Activated B cell treated with CpG ODN at 0.5 μM for 24 hours (primary cell): ENCODE measurements at regions not wholly inside any gene's neighbourhood (a gene's known extent, or its start where the extent isn't known, plus 50 kb on each side); places are given as distances from the start of the nearest gene placed in this dataset.

Source experiments
- ATAC-seq: fragments of 200-7000 bp; cut with Tn5 transposase; one replicate; pipeline ENCODE4 v1.10.0; 2021; ENCODE audit warnings: low read depth, mild to moderate bottlenecking, moderate library complexity
- CTCF ChIA-PET: fragments of 350-600 bp; sonication (Branson Sonifier 250); formaldehyde crosslinking; loops from one replicate; lab custom pipeline; 2021; ENCODE audit warnings: antibody characterized with exemption; lab: Charles Lee
- POLR2A ChIA-PET: fragments of 350-600 bp; sonication (Branson Sonifier 250); formaldehyde crosslinking; loops from one replicate; lab custom pipeline; 2021; ENCODE audit warnings: antibody characterized with exemption; lab: Charles Lee
- DNase-seq: peaks from one replicate; pipeline ENCODE4 v3.0.0; 2022
- H3K27ac Mint-ChIP-seq: one replicate; pipeline ENCODE4 v1.8.0; 2020; ENCODE audit warnings: mixed read lengths
- H3K27me3 Mint-ChIP-seq: one replicate; pipeline ENCODE4 v1.8.0; 2021; ENCODE audit warnings: mixed read lengths
- H3K36me3 Mint-ChIP-seq: one replicate; pipeline ENCODE4 v1.8.0; 2021; ENCODE audit warnings: low read depth, mixed read lengths
- H3K4me1 Mint-ChIP-seq: one replicate; pipeline ENCODE4 v1.8.0; 2021; ENCODE audit warnings: mixed read lengths
- H3K4me3 Mint-ChIP-seq: one replicate; pipeline ENCODE4 v1.8.0; 2020; ENCODE audit warnings: mild to moderate bottlenecking, mixed read lengths
- H3K9me3 Mint-ChIP-seq: one replicate; pipeline ENCODE4 v1.8.0; 2020; ENCODE audit warnings: mixed read lengths
- intact Hi-C: fragments of 100-400 bp; cut with micrococcal nuclease; formaldehyde crosslinking; loops from one replicate; pipeline ENCODE4 v1.15.1; 2024
- TF ChIP-seq, protein P1 (sequence below): fragments of 200-600 bp; IDR thresholded peaks from one replicate; pipeline ENCODE4 v1.8.0; 2022; ENCODE audit warnings: antibody characterized with exemption, mild to moderate bottlenecking

DNA sequence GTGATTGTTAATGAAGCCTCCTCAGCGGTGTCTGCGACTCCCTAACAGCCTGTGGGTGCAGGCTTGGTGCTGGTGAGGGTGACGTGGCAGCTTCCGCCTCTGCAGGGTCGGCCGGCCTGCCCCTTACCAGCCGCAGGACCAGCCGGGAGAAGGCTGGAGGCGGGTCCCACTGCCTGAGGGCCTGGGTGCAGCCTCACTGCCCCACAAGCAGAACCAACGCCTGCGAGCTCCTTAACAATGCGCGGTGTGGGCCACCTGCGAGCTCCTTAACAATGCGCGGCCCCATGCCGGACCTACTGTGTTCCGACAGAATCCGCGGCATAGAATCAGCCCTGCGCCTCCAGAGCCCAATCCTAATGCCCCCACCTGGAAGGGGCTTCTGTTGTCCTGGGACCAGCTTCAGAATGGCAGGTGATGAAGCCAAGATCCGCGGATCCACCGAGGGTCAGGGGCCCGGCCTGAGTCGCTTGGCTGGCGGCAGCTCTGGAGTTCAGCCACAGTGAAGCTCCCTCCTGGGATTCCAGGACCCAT is 54.4 kb upstream of the AJAP1 start:
- intact Hi-C loops = no loop called here
- Mint-ChIP-seq H3K27me3 (no peaks in the 10 kb centered on the region), H3K4me3 (no peak overlapping the region), H3K27ac (no peak overlapping the region), H3K36me3 (no peaks in the 10 kb centered on the region), H3K4me1 (no peaks in the 10 kb centered on the region), H3K9me3 (no peaks in the 10 kb centered on the region)
- TF ChIP-seq, protein P1, sequence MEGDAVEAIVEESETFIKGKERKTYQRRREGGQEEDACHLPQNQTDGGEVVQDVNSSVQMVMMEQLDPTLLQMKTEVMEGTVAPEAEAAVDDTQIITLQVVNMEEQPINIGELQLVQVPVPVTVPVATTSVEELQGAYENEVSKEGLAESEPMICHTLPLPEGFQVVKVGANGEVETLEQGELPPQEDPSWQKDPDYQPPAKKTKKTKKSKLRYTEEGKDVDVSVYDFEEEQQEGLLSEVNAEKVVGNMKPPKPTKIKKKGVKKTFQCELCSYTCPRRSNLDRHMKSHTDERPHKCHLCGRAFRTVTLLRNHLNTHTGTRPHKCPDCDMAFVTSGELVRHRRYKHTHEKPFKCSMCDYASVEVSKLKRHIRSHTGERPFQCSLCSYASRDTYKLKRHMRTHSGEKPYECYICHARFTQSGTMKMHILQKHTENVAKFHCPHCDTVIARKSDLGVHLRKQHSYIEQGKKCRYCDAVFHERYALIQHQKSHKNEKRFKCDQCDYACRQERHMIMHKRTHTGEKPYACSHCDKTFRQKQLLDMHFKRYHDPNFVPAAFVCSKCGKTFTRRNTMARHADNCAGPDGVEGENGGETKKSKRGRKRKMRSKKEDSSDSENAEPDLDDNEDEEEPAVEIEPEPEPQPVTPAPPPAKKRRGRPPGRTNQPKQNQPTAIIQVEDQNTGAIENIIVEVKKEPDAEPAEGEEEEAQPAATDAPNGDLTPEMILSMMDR = no peak
- ATAC-seq (no peak), DNase-seq (no peak)
- ChIA-PET CTCF (no interaction called here), POLR2A (no interaction called here)

DNA sequence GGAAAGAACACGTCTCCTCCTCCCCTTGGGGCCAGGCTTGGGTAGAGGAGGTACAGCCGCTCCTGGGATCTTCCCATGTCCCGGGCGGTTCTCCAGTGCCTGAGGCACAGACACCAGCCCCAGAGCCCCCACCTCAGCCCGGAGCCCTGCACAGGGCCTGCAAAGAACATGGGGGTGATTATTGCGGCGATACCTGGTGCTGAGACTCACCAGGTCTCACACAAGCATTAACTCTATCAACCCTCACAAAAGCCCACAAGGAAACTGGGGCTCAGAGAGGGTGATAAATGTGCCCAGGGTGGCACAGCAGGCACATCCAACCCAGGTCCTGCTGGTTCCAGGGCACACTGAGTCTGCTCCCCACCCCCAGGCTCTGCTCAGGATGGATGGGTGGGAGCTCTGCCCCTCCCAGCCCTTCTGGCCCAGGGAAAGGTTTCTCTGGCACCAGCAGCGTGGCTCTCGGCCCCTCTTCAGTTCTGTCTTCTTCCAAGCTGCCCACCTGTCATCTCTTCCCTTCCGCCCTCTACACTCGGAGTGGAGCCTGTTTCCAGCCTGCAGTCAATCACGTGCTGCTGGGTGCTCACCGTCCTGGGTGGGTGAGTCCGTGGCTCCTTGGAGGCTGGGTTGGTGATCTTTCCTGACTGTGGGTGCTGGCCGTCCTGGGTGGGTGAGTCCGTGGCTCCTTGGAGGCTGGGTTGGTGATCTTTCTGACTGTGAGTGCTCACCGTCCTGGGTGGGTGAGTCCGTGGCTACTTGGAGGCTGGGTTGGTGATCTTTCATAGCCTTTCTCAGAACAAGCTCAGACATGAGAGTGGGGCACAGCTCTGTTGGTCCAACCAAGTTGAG is 53.6 kb upstream of the AJAP1 start:
- peaks cover 3% of the 10 kb centered on the region for H3K27me3 Mint-ChIP-seq
- ChIA-PET POLR2A (no interaction called here), CTCF (no interaction called here)
- TF ChIP-seq, protein P1 = no peak
- no peaks in the 10 kb centered on the region for H3K4me1 Mint-ChIP-seq
- no peak overlapping the region for H3K4me3 Mint-ChIP-seq
- H3K36me3 Mint-ChIP-seq = no peaks in the 10 kb centered on the region
- no peak for DNase-seq
- no peak for ATAC-seq
- intact Hi-C loops = no loop called here
- H3K9me3 Mint-ChIP-seq = no peaks in the 10 kb centered on the region
- H3K27ac Mint-ChIP-seq = no peak overlapping the region

DNA sequence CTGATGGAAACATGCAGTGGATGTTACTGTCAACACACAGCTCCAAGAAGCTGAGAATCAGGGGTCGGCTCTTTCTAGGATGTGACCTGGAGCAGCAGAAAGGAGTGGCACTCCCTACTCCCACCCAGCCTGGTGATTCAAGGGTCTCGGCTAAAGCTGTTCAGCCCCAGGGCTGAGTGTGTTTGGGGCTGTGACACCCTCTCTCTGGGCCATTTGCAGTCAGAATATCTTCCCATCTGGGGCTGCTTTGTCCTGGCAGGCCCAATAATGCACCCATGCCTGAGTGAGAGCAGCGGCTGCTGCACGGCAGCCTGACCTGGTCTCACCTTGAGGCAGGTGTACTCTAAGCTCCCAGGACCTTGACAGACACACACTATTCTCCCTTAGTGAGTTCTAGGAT is 52.5 kb upstream of the AJAP1 start:
- no peak overlapping the region for H3K27ac Mint-ChIP-seq
- DNase-seq = no peak
- no peak for ATAC-seq
- CTCF ChIA-PET = no interaction called here
- TF ChIP-seq, protein P1 = no peak
- H3K4me3 Mint-ChIP-seq = no peak overlapping the region
- POLR2A ChIA-PET = no interaction called here
- intact Hi-C loops = no loop called here
- H3K36me3 Mint-ChIP-seq = no peaks in the 10 kb centered on the region
- no peaks in the 10 kb centered on the region for H3K4me1 Mint-ChIP-seq
- H3K9me3 Mint-ChIP-seq = no peaks in the 10 kb centered on the region
- peaks cover 11% of the 10 kb centered on the region for H3K27me3 Mint-ChIP-seq

DNA sequence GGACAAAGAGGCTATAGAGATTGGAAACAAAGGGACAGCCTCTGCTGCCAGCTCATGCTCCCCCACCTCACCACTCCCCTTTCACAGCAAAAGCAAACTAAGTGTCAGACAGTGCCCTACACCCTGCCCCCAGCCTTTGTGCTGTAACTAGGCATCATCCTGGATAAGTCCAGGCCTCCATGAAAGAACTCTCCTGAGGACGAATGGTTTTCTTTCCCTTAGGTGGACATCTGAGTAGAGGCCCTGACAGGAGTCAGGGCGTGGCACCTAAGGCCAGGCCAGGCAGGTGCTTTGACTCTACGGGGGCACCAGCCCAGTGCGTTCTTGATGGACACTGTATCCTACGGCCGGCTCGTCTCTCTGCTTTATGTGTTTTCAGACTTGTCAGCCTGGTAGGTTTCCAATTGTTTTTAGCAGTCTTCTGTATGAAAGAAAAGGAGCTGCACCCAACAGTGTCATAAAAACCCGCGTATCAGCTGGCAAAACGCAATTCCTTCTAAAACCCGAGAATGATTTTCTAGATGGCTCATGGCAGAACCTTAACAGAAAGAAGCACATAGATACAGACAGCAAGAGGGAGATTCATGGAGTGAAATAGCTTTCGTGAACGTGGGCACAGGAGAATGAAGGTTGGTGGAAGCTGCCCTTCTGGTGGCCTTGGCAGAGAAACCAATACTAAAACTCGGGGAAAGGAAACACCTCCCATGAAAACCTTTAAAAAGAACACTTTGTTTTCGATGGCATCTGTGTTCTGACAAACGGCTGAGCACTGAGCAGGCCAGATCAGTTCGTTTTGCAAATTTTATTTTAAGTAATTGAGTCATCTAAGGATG is 51.7 kb upstream of the AJAP1 start:
- Mint-ChIP-seq H3K4me1 (no peaks in the 10 kb centered on the region), H3K27ac (no peak overlapping the region), H3K4me3 (no peak overlapping the region), H3K36me3 (no peaks in the 10 kb centered on the region), H3K9me3 (no peaks in the 10 kb centered on the region), H3K27me3 (peaks cover 11% of the 10 kb centered on the region)
- TF ChIP-seq, protein P1 = no peak
- ChIA-PET CTCF (no interaction called here), POLR2A (no interaction called here)
- intact Hi-C loops = no loop called here
- DNase-seq (no peak), ATAC-seq (no peak)
